ENCODE measurements at regions not wholly inside any gene's neighbourhood (a gene's known extent, or its start where the extent isn't known, plus 50 kb on each side); places are given as distances from the start of the nearest gene placed in this dataset.

DNA sequence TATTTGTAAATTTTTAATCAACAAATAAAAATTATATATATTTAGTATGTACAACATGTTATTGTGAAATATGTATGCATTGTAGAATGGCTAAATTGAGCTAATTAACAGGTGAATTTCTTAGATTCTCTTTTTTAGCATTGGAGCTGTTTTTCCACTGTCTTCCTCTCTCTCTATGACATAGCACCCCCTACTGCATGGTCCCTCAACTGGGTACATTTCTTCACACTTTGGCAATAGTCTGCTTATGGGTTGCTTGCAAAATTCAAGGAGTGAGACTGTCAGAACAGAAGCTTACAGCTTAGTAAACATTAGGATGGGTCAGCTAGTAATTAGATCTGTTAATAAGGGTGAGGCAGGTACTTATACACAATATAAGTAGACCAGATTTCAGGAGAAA is 658.5 kb upstream of the MGAT4C start:
- Mint-ChIP-seq H3K4me3 (ENCODE audit: unreplicated experiment) (no peak overlapping the region), H3K9me3 (ENCODE audit: unreplicated experiment) (peaks cover 3% of the 10 kb centered on the region)
- TF ChIP-seq, protein P1, sequence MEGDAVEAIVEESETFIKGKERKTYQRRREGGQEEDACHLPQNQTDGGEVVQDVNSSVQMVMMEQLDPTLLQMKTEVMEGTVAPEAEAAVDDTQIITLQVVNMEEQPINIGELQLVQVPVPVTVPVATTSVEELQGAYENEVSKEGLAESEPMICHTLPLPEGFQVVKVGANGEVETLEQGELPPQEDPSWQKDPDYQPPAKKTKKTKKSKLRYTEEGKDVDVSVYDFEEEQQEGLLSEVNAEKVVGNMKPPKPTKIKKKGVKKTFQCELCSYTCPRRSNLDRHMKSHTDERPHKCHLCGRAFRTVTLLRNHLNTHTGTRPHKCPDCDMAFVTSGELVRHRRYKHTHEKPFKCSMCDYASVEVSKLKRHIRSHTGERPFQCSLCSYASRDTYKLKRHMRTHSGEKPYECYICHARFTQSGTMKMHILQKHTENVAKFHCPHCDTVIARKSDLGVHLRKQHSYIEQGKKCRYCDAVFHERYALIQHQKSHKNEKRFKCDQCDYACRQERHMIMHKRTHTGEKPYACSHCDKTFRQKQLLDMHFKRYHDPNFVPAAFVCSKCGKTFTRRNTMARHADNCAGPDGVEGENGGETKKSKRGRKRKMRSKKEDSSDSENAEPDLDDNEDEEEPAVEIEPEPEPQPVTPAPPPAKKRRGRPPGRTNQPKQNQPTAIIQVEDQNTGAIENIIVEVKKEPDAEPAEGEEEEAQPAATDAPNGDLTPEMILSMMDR (IDR thresholded peaks at IDR 0.05; ENCODE audit: insufficient read depth, low read depth, low read length): peak; percentile 54
- TF ChIP-seq EZH2 (IDR thresholded peaks at IDR 0.05; ENCODE audit: insufficient read depth, low read length): no peak

DNA sequence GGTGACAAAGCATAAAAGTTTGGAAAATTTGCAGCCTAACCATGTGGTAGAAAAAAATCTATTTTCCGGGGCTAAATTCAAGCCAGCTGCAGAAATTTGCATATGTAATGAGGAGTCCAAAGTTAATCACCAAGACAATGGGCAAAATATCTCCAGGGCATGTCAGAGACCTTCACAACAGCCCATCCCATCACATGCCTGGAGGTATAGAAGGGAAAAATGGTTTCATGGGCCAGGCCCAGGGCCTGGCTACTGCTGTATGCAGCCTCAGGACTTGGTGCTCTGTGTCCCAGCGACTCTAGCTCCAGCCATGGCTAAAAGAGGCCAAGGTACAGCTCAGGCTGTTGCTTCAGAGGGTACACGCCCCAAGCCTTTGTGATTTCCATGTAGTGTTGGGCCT is 655.8 kb upstream of the MGAT4C start:
- Mint-ChIP-seq H3K27ac (ENCODE audit: unreplicated experiment) (no peak overlapping the region), H3K27me3 (ENCODE audit: low read depth, unreplicated experiment) (no peaks in the 10 kb centered on the region), H3K4me3 (ENCODE audit: unreplicated experiment) (no peak overlapping the region), H3K36me3 (ENCODE audit: low read depth, unreplicated experiment) (no peaks in the 10 kb centered on the region), H3K4me1 (ENCODE audit: low read depth, unreplicated experiment) (no peaks in the 10 kb centered on the region), H3K9me3 (ENCODE audit: unreplicated experiment) (peaks cover 3% of the 10 kb centered on the region)
- Histone ChIP-seq H3K27ac (ENCODE audit: low read depth, low read length) (no peak overlapping the region), H3K27me3 (ENCODE audit: insufficient read depth, low read length) (no peaks in the 10 kb centered on the region), H2AFZ (ENCODE audit: low read depth, low read length) (no peak overlapping the region), H3K4me1 (ENCODE audit: insufficient read depth, low read length) (no peaks in the 10 kb centered on the region), H3K9ac (ENCODE audit: low read length) (no peak overlapping the region), H3K4me2 (ENCODE audit: low read length) (no peak overlapping the region), H4K20me1 (ENCODE audit: insufficient read depth, low read length) (no peaks in the 10 kb centered on the region), H3K79me2 (ENCODE audit: insufficient read depth, low read length) (no peaks in the 10 kb centered on the region), H3K9me3 (ENCODE audit: insufficient read depth, low read depth, low read length) (no peaks in the 10 kb centered on the region), H3K4me3 (ENCODE audit: insufficient read depth, low read depth, low read length) (no peak overlapping the region), H3K36me3 (ENCODE audit: insufficient read depth, low read length) (no peaks in the 10 kb centered on the region)
- no peak for DNase-seq (ENCODE audit: low read depth)
- no peak for FAIRE-seq
- no peak for TF ChIP-seq EZH2 (IDR thresholded peaks at IDR 0.05; ENCODE audit: insufficient read depth, low read length)
- TF ChIP-seq, protein P1 (IDR thresholded peaks at IDR 0.05; ENCODE audit: insufficient read depth, low read depth, low read length): no peak

More for the DNA sequence above, 658.5 kb upstream of the MGAT4C start:
- H3K79me2 ChIP-seq (ENCODE audit: insufficient read depth, low read length): no peaks in the 10 kb centered on the region
- no peaks in the 10 kb centered on the region for H3K27me3 Mint-ChIP-seq (ENCODE audit: low read depth, unreplicated experiment)
- no peak overlapping the region for H3K4me2 ChIP-seq (ENCODE audit: low read length)
- H2AFZ ChIP-seq (ENCODE audit: low read depth, low read length): no peak overlapping the region
- no peaks in the 10 kb centered on the region for H3K36me3 ChIP-seq (ENCODE audit: insufficient read depth, low read length)
- no peak overlapping the region for H3K27ac ChIP-seq (ENCODE audit: low read depth, low read length)
- H3K27ac Mint-ChIP-seq (ENCODE audit: unreplicated experiment): no peak overlapping the region
- H3K9ac ChIP-seq (ENCODE audit: low read length): no peak overlapping the region
- no peak for FAIRE-seq
- H3K4me3 ChIP-seq (ENCODE audit: insufficient read depth, low read depth, low read length): no peak overlapping the region
- H3K4me1 ChIP-seq (ENCODE audit: insufficient read depth, low read length): no peaks in the 10 kb centered on the region
- no peaks in the 10 kb centered on the region for H3K36me3 Mint-ChIP-seq (ENCODE audit: low read depth, unreplicated experiment)
- no peaks in the 10 kb centered on the region for H4K20me1 ChIP-seq (ENCODE audit: insufficient read depth, low read length)
- H3K4me1 Mint-ChIP-seq (ENCODE audit: low read depth, unreplicated experiment): no peaks in the 10 kb centered on the region
- no peaks in the 10 kb centered on the region for H3K27me3 ChIP-seq (ENCODE audit: insufficient read depth, low read length)
- peak; percentile 34 for DNase-seq (ENCODE audit: low read depth)
- H3K9me3 ChIP-seq (ENCODE audit: insufficient read depth, low read depth, low read length): no peaks in the 10 kb centered on the region

DNA sequence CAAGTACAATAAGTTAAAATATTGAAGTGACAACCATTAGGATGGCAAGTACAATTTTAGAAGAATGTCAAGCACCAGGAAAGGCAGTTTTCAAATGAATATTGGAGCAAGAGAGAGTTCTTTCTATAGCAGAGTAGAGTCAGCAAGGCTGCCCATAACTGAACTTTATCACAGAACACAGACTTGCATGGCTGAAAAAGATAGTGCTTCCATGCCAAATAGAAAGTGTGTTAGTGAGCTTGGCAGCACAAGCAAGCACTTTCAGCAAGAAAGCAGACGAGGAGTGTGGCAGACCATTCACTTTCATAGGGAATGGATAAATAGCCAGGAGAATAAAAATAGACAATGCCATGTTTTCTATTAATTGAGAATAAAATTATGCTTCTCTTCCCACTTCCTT is 647.0 kb upstream of the MGAT4C start:
- Histone ChIP-seq H3K36me3 (ENCODE audit: insufficient read depth, low read length) (no peaks in the 10 kb centered on the region), H3K9me3 (ENCODE audit: insufficient read depth, low read depth, low read length) (no peaks in the 10 kb centered on the region), H3K4me1 (ENCODE audit: insufficient read depth, low read length) (no peaks in the 10 kb centered on the region), H3K9ac (ENCODE audit: low read length) (no peak overlapping the region), H3K27ac (ENCODE audit: low read depth, low read length) (no peak overlapping the region), H3K4me3 (ENCODE audit: insufficient read depth, low read depth, low read length) (no peak overlapping the region), H3K79me2 (ENCODE audit: insufficient read depth, low read length) (no peaks in the 10 kb centered on the region), H3K27me3 (ENCODE audit: insufficient read depth, low read length) (no peaks in the 10 kb centered on the region), H2AFZ (ENCODE audit: low read depth, low read length) (no peak overlapping the region), H3K4me2 (ENCODE audit: low read length) (no peak overlapping the region), H4K20me1 (ENCODE audit: insufficient read depth, low read length) (no peaks in the 10 kb centered on the region)
- no peak for FAIRE-seq
- Mint-ChIP-seq H3K4me3 (ENCODE audit: unreplicated experiment) (no peak overlapping the region), H3K4me1 (ENCODE audit: low read depth, unreplicated experiment) (no peaks in the 10 kb centered on the region), H3K36me3 (ENCODE audit: low read depth, unreplicated experiment) (no peaks in the 10 kb centered on the region), H3K27me3 (ENCODE audit: low read depth, unreplicated experiment) (no peaks in the 10 kb centered on the region), H3K27ac (ENCODE audit: unreplicated experiment) (no peak overlapping the region), H3K9me3 (ENCODE audit: unreplicated experiment) (no peaks in the 10 kb centered on the region)
- no peak for DNase-seq (ENCODE audit: low read depth)
- TF ChIP-seq, protein P1 (IDR thresholded peaks at IDR 0.05; ENCODE audit: insufficient read depth, low read depth, low read length): no peak
- no peak for TF ChIP-seq EZH2 (IDR thresholded peaks at IDR 0.05; ENCODE audit: insufficient read depth, low read length)

Data from astrocyte (in vitro differentiated cells and primary cell).